Stimulated activated CD4-positive, alpha-beta T cell treated with anti-CD3 and anti-CD28 coated beads, Interleukin-15, amount 100 ng/mL, for 48 hours (primary cell): ENCODE measurements at regions not wholly inside any gene's neighbourhood (a gene's known extent, or its start where the extent isn't known, plus 50 kb on each side); places are given as distances from the start of the nearest gene placed in this dataset.

Experiments
- DNase-seq, 2 donors: peaks; one replicate each; pipeline ENCODE4 v3.0.0-alpha.2; 2020; ENCODE audit warnings: low read depth in 2 of 2

GRCh38 chr2:19784456-19784855, 117.3 kb downstream of the TTC32 start:
- no peak for DNase-seq

DNA sequence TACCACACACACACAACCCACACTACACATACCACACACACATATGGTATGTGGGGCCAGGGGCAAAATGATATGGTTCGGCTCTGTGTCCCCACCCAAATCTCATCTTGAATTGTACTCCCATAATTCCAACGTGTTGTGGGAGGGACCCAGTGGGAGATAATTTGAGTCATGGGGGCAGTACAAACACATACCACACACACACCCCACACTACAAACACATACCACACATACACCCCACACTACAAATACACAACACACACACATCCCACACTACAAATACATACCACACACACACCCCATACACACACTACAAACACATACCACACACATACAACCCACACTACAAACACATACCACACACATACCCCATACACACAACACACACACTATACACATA, 117.8 kb downstream of the TTC32 start:
- DNase-seq: no peak

DNA sequence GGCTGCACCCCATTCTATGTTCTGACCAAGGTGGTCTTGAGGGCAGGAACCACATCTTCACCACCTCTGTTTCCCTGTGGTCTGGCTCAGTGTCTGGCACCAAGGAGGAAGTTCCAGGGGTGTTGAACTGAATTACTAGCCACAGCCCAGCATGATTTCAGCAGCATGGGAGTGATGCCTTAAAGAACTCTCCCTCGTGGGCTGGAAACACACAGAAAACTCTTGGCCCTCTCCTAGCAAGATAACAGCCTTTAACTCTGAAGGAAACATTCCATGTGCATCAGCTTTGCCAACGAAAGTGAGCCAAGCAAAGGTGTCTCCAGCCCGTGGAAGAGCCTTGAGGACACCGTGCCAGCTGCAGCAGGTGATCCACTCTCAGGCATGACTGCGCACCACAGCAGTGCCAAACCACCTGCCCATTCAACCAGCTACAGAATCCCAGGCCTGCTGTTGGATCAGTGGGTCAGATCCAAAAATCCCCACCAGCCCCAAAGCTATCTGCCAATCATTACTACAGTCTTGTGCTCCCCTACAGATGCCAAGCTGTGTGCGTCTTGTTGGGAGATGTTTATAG, 124.8 kb downstream of the TTC32 start:
- DNase-seq: no peak

DNA sequence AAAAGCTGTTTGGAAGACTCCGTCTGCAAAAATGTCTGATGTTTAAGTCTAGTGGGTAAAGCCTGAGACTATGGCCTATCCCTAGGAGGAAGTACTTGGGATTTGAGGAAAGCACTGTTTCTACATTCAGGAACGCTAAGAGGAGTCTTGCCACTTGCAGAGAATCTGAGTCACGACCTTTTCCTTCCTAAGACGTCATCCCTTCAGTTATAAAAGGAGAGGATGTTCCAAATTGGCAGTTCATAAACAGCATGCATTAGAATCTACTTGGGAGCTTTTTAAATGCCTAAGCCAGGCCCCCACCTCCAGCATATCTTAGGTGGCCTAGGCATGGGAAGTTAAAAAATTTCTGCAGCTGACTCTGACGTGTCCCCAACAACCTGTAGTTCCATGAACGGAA, 125.9 kb downstream of the TTC32 start:
- DNase-seq: no peak

DNA sequence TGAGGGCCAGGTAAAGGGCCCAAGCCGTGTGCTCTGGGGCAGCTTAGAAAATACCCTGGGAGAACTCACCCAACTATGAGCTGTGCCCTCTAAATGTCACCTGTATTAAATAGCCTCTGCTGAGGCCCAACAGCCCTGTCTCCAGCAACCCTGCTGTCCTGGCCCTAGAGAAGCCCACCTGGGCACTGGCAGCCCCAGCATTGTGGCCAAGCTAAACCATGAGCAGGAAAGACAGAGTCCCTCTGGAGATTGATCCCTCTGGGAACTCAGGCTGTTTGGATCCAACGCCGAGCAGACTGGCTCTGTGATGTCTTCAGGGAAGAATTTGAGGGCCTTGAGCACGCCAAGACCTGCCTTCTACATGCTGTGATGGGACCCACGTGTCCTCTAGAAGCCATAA, 126.5 kb downstream of the TTC32 start:
- DNase-seq: no peak

- DNase-seq: no peak
Observed at GRCh38 chr2:19774805-19775176, 127.0 kb downstream of the TTC32 start.

GRCh38 chr2:19772981-19773380, 128.8 kb downstream of the TTC32 start:
- DNase-seq: no peak

DNA sequence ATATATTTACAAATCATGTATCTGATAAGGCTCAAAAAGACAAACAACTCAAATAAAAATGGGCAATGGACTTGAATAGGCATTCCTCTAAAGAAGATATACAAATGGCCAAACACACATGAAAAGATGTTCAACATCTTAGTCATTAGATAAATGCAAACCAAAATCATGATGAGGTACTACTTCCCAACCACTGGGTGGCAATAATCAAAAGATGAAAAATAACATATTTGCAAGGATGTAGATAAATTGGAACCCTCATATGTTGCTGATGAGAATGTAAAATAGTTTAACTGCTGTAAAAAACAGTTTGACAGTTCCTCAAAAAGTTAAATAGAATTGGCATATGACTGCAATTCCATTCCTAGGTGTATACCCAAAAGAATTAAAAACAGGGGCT, 132.3 kb downstream of the TTC32 start:
- no peak for DNase-seq

GRCh38 chr2:19767899-19768298, 133.9 kb downstream of the TTC32 start:
- no peak for DNase-seq

- DNase-seq: no peak
Observed at GRCh38 chr2:19764998-19765397, 136.8 kb downstream of the TTC32 start.

- no peak for DNase-seq
Observed at GRCh38 chr2:19763731-19764130, 138.1 kb downstream of the TTC32 start.

DNA sequence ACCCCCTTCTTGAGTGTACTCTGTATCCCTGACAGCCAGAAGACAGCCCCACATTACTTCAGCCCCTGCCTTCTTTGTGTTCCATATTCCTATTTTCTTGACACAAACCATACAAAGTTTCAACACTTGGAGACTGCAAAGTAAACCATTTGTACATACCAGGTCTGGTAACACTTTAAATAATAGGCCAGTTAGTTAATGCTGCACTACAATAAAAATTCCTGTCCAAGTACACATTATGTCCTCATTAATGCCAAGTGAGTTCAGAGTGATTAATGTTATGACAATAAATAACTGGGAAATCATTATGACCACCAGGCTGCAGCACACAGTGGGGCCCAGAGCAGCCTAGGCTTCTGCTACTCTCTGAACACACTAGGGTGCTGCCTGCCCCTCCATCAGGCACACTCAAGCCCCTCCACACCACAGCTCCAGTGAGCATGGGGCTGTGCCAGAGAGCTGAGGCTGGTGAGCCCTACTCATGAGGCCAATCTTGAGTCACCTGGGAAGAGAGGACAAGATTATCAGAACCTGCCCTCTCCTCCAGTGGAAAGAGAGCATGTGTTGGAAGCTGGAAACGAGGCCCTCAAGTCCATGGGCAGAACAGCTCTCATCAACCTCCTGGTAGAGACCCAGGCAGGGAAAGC, 138.7 kb downstream of the TTC32 start:
- DNase-seq: no peak

GRCh38 chr2:19762142-19762541, 139.6 kb downstream of the TTC32 start:
- DNase-seq: no peak

- DNase-seq: no peak
Observed at GRCh38 chr2:19759880-19760279, 141.9 kb downstream of the TTC32 start.

- no peak for DNase-seq
Observed at GRCh38 chr2:19758658-19759057, 143.1 kb downstream of the TTC32 start.

DNA sequence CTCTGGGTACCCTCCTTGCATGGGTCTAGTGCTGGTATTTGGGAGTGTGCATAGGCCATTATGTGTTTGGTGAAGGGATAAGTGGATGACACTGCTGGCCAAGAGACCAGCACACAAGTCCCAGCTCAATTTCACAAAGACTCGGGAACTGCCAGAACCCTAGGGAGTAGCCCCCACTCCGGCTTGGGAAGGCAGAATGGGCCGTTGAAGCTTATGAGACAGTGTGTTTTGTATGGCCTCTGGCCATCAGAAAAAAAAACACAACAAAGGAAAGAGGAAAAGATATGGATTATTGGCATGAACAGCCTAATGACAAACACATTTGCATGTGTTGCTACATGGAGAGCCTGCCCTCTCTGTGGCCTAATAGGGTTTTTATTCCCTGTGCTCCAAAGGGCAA, 144.2 kb downstream of the TTC32 start:
- DNase-seq: no peak

DNA sequence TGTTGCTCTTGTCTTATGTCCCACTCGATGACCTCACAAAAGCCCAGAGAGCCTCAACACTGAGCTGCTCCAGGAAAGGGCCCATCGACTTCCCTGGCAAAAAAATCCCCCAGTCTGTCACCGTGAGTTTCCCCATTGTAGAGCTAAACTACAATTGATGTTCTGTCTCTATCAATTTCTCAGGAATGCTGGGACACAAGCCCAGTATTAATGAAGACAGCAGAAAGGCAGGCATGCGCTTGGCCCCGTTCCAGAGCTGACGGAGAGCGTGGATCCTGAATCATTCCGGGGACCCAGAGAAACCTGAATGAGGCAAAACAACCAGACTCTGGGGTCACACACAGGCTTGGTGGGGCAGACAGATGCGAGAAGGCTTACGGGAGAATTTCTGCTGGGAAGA, 146.9 kb downstream of the TTC32 start:
- no peak for DNase-seq

DNA sequence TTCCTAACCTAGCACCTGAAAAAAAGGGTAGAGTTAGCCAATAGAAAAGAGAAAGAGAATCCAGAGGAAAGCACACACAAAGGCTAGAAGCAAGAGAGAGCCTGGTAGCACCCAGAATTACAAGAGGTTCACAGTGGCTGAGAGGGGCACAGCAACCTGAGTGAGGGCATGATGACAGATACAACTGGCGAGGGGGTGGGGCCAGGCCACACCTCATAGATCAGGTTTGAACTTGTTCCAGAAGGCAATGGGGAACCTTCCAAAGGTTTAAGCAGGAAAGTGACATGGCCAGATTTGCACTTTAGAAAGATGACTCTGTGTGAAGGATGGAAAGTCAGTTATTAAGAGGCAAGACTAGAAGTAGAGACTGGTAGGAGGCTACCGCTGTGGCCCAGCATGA, 148.0 kb downstream of the TTC32 start:
- no peak for DNase-seq

DNA sequence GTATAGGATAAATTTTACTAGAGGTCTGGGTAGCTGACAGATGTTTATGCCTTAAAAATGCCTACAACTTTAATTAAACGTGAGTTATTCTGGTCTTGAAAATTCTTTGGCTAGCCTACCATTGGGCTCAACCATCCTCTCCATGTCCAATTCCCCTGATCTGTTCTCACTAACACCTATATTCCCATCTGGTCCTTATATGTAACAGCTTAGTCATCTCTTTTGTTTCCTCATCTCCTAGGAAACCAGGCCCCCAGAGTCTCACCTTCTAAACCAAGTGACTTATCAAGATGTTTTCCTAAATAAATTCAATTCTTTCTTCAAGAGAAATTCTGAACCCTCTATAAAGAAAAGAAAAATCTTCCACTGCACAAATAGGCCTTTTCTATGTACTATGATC, 148.5 kb downstream of the TTC32 start:
- no peak for DNase-seq

DNA sequence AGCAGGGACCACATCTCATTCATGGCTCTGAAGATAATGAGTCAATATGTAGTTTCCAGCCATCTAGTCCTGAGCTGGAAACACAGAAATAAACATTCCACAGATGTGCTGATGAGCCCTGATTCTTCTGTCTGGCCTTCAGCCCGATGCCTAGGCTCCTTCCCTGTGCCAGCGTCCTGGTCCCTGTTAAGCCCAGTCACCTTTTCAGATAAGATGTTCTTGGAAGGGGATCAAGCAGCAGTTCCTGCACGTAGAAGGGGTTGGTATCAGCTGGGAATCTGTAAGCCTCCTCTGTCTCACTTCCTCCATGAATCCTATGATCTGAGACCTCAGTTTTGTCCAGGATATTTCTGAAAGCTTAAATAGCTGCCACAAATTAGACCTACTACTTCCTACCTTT, 149.3 kb downstream of the TTC32 start:
- DNase-seq: no peak

DNA sequence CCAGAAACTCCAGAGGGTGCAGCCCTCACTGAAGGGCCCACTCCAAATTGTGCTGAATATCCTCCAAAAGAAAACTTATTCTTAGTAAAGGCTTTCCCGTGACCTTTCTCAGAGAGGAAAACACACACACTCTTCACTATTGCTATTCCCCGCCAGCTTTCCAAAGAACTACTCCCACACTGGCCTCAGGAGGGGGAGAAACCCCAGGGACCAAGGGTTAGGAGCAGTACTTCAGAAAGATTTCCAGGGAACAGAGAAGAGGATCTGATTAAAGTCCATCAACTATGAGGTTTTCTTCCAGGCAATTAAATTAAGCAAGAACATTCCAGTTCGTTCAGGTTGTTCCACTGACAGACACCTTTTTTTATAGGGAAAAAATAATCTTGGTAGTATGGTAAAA, 150.2 kb downstream of the TTC32 start:
- no peak for DNase-seq

GRCh38 chr2:19750136-19750535, 151.6 kb downstream of the TTC32 start:
- DNase-seq: no peak

DNA sequence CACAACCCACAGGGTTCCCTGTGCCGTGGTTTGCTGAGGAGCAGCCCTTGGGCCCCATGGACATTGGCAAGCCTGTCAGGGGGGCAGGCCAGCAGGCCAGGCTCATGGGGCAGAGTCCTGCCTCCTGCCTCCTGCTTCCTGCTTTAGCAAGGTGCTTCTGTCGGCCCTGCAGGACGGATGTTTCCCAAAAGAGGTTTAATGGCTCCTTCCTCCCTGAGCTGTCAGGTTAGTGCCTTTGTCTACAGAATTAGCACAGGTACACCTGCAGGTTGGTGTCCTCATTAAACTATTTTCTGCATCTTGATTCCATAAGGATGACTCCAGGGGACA, 152.3 kb downstream of the TTC32 start:
- no peak for DNase-seq
